NCI-H1092 treated with DMSO at 0.1 percent for 48 hours (cell line): ENCODE measurements at regions not wholly inside any gene's neighbourhood (a gene's known extent, or its start where the extent isn't known, plus 50 kb on each side); places are given as distances from the start of the nearest gene placed in this dataset.

Source experiments
- DNase-seq: peaks from one replicate; lab custom pipeline; 2025; lab: John Stamatoyannopoulos, UW

GRCh38 chr22:27347951-27348350, 453.6 kb downstream of the MN1 start:
- DNase-seq = no peak

GRCh38 chr22:27348634-27349033, 452.9 kb downstream of the MN1 start:
- DNase-seq = no peak

- DNase-seq = no peak
Observed at GRCh38 chr22:27349456-27349855, 452.1 kb downstream of the MN1 start.

GRCh38 chr22:27350306-27350705, 451.2 kb downstream of the MN1 start:
- no peak for DNase-seq

GRCh38 chr22:27352426-27352825, 449.1 kb downstream of the MN1 start:
- no peak for DNase-seq

GRCh38 chr22:27358096-27358870, 443.3 kb downstream of the MN1 start:
- DNase-seq = no peak

GRCh38 chr22:27370269-27370668, 431.3 kb downstream of the MN1 start:
- DNase-seq = no peak

- DNase-seq = no peak
Observed at GRCh38 chr22:27370987-27371386, 430.6 kb downstream of the MN1 start.

- DNase-seq = no peak
Observed at GRCh38 chr22:27372364-27372763, 429.2 kb downstream of the MN1 start.

GRCh38 chr22:27372969-27373670, 428.4 kb downstream of the MN1 start:
- no peak for DNase-seq

GRCh38 chr22:27377501-27378295, 423.9 kb downstream of the MN1 start:
- DNase-seq = peak; percentile 94

GRCh38 chr22:27378311-27378800, 423.2 kb downstream of the MN1 start:
- no peak for DNase-seq

- DNase-seq = no peak
Observed at GRCh38 chr22:27378995-27379394, 422.6 kb downstream of the MN1 start.

GRCh38 chr22:27380855-27381254, 420.7 kb downstream of the MN1 start:
- DNase-seq = no peak

GRCh38 chr22:27381552-27381951, 420.0 kb downstream of the MN1 start:
- DNase-seq = no peak

GRCh38 chr22:27381960-27382742, 419.4 kb downstream of the MN1 start:
- no peak for DNase-seq

- DNase-seq = no peak
Observed at GRCh38 chr22:27382947-27383346, 418.6 kb downstream of the MN1 start.

GRCh38 chr22:27383896-27384295, 417.7 kb downstream of the MN1 start:
- DNase-seq = no peak

- no peak for DNase-seq
Observed at GRCh38 chr22:27385261-27385998, 416.1 kb downstream of the MN1 start.

- DNase-seq = no peak
Observed at GRCh38 chr22:27386186-27386585, 415.4 kb downstream of the MN1 start.

GRCh38 chr22:27387561-27387960, 414.0 kb downstream of the MN1 start:
- DNase-seq = no peak
